H1 (cell line): ENCODE measurements at regions not wholly inside any gene's neighbourhood (a gene's known extent, or its start where the extent isn't known, plus 50 kb on each side); places are given as distances from the start of the nearest gene placed in this dataset.

Source experiments
- CHD2 ChIP-seq: IDR thresholded peaks from 2 replicates; pipeline ENCODE4 v1.6.1; 2012; ENCODE audit warnings: low read length, improper control_type of control experiment
- JUN ChIP-seq: IDR thresholded peaks from 2 replicates; pipeline ENCODE4 v1.6.1; 2011; ENCODE audit warnings: low read depth, mild to moderate bottlenecking, improper control_type of control experiment, low read length
- NANOG ChIP-seq: IDR thresholded peaks from 2 replicates; pipeline ENCODE4 v1.6.1; 2011; ENCODE audit warnings: low read length, low read depth, mild to moderate bottlenecking, inconsistent platforms; ENCODE audit not compliant: insufficient read depth, poor library complexity, severe bottlenecking
- NRF1 ChIP-seq: IDR thresholded peaks from 2 replicates; pipeline ENCODE4 v1.6.1; 2011; ENCODE audit warnings: mild to moderate bottlenecking, low read depth, low read length, improper control_type of control experiment
- PHF8 ChIP-seq: fragments of 200-600 bp; sonication (generic); conservative IDR thresholded peaks from 2 replicates; pipeline ENCODE4 v1.7.1; 2012; ENCODE audit warnings: low read depth, mild to moderate bottlenecking, inconsistent platforms, low read length, moderate library complexity
- RXRA ChIP-seq: IDR thresholded peaks from 2 replicates; pipeline ENCODE4 v1.6.1; 2011; ENCODE audit warnings: low read depth, mild to moderate bottlenecking, low read length, moderate library complexity; ENCODE audit not compliant: insufficient read depth

DNA sequence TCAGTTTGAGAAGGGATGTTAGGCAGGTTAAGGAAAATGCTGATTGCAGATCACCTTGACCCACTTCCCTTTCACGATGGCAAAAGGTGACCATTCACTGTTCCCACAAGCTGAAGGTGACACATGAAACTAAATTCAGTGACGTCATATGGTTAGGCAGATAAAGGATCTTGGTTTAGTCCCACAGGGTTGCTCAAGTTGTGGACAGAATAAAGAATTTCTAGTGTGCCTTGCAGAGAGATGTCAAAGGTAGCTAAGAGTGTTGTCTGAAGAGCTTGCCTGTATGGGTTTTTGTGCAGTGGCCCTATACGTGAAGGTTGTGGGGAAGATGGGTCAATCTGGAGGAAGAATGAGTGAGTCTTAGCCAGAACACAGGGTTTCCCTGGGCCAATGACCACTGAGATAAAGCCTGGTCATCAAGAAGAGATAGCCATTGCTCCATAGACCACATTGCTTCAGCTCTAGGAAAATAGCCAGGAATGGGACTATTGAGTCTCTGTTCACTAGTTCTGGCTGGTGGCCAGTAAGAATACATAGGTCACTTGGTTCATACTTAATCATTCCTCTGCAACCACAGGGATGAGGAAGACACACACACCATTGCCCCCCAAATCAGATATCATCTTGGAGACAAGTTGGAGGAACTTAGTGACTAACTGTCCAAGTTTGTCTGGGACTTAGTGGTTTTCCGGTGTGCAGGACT, 148.5 kb upstream of the ATXN1 start (continued):
- TF ChIP-seq RXRA (no peak), JUN (no peak), NANOG (no peak), NRF1 (no peak), CHD2 (no peak), PHF8 (no peak)
